Panc1 (cell line): ENCODE measurements at regions not wholly inside any gene's neighbourhood (a gene's known extent, or its start where the extent isn't known, plus 50 kb on each side); places are given as distances from the start of the nearest gene placed in this dataset.
A peak's percentile ranks its signal among the peaks of the same experiment; 100 is the strongest.

Experiments
- ATAC-seq: fragments of 200-7000 bp; cut with Tn5 transposase; 2 replicates; pipeline ENCODE4 v1.9.1; 2020; ENCODE audit warnings: mild to moderate bottlenecking, moderate library complexity
- BruUV-seq: library from RNA; stranded (reverse); fragments of 400-500 nt; replicated peaks from 2 replicates; lab custom pipeline; 2021; lab: Mats Ljungman, UMichigan
- CTCF ChIA-PET: fragments of 300-600 bp; sonication (Branson Sonifier 250); formaldehyde crosslinking; loops from one replicate; lab custom pipeline; 2022; ENCODE audit warnings: antibody characterized with exemption; lab: Charles Lee
- POLR2A ChIA-PET: fragments of 300-600 bp; sonication (Branson Sonifier 250); formaldehyde crosslinking; loops from one replicate; lab custom pipeline; 2022; ENCODE audit warnings: antibody characterized with exemption; lab: Charles Lee
- DNase-seq: peaks from one replicate; pipeline ENCODE4 v3.0.0-alpha.2; 2010; ENCODE audit warnings: low read depth, low spot score
- H3K27ac ChIP-seq: 2 replicates; pipeline ENCODE4 v1.5.1; 2011; ENCODE audit warnings: mild to moderate bottlenecking, low read length, inconsistent platforms
- H3K27me3 ChIP-seq: fragments of 200-500 bp; sonication (Bioruptor generic); 2 replicates; pipeline ENCODE4 v1.6.0; 2014; ENCODE audit warnings: low read length, inconsistent platforms; ENCODE audit not compliant: control insufficient read depth, insufficient read depth
- H3K36me3 ChIP-seq: fragments of 200-500 bp; sonication (Bioruptor generic); 2 replicates; pipeline ENCODE4 v1.5.1; 2014; ENCODE audit warnings: inconsistent platforms, mild to moderate bottlenecking, low read length, moderate library complexity; ENCODE audit not compliant: control insufficient read depth, insufficient read depth
- H3K4me1 ChIP-seq: 2 replicates; pipeline ENCODE4 v1.5.1; 2011; ENCODE audit warnings: inconsistent platforms, mild to moderate bottlenecking, low read length, moderate library complexity; ENCODE audit not compliant: control insufficient read depth, insufficient read depth
- H3K4me3 ChIP-seq, 2 experiments: 2 replicates each; pipeline ENCODE4 v1.5.1; 2011 to 2012; ENCODE audit warnings: low read depth in 2 of 2, low read length in 2 of 2, mild to moderate bottlenecking in 2 of 2, inconsistent platforms in 1 of 2, moderate library complexity in 1 of 2
- H3K9me3 ChIP-seq: fragments of 200-500 bp; sonication (Bioruptor generic); 2 replicates; pipeline ENCODE4 v1.5.1; 2014; ENCODE audit warnings: low read depth, mild to moderate bottlenecking, inconsistent platforms, low read length, moderate library complexity; ENCODE audit not compliant: control insufficient read depth, insufficient read depth
- POLR2AphosphoS5 ChIP-seq: IDR thresholded peaks from 2 replicates; pipeline ENCODE4 v1.6.1; 2012; ENCODE audit warnings: mild to moderate bottlenecking, low read depth, low read length, moderate library complexity
- REST ChIP-seq, 2 experiments: IDR thresholded peaks; 2 replicates each; pipeline ENCODE4 v1.6.1; 2011 to 2012; ENCODE audit warnings: low read depth in 2 of 2, control low read depth in 1 of 2, low read length in 1 of 2, mild to moderate bottlenecking in 1 of 2, moderate library complexity in 1 of 2; ENCODE audit not compliant: insufficient read depth in 1 of 2
- SIN3A ChIP-seq: IDR thresholded peaks from 2 replicates; pipeline ENCODE4 v1.6.1; 2012; ENCODE audit warnings: low read depth, mild to moderate bottlenecking, low read length, moderate library complexity, borderline replicate concordance; ENCODE audit not compliant: insufficient read depth
- TCF7L2 ChIP-seq: IDR thresholded peaks from 2 replicates; pipeline ENCODE4 v1.6.1; 2011; ENCODE audit warnings: mild to moderate bottlenecking, low read depth, low read length, inconsistent platforms
- in situ Hi-C: cut with HindIII; loops from 2 replicates; pipeline ENCODE4 v1.10.0; 2016; ENCODE audit warnings: low sequenced_read_pairs, low pct_unique_long_range_greater_than_20kb
- intact Hi-C: fragments of 100-400 bp; cut with micrococcal nuclease; formaldehyde crosslinking; loops from one replicate; pipeline ENCODE4 v1.10.0; 2022; ENCODE audit not compliant: unreplicated experiment
- TF ChIP-seq, protein P1 (sequence below): fragments of 450-650 bp; IDR thresholded peaks from 2 replicates; pipeline ENCODE4 v1.5.1; 2017; ENCODE audit warnings: mild to moderate bottlenecking

GRCh38 chr12:118835926-118836325 lies 145.4 kb upstream of the SRRM4 start:
- BruUV-seq, result no TSS peak
- TF ChIP-seq POLR2AphosphoS5, result no peak
- no peak for TF ChIP-seq REST (IDR thresholded peaks at IDR 0.05; ENCODE audit: insufficient read depth in 1 of 2, low read depth in 2 of 2, low read length in 1 of 2)
- TF ChIP-seq SIN3A, result no peak
- ChIA-PET POLR2A (no interaction called here), CTCF (no interaction called here)
- no peaks in the 10 kb centered on the region for H3K27me3 ChIP-seq
- H3K36me3 ChIP-seq, result no peaks in the 10 kb centered on the region
- DNase-seq (no peak), ATAC-seq (no peak)
- in situ Hi-C loops, result no loop called here
- H3K4me3 ChIP-seq, result no peak overlapping the region
- intact Hi-C loops, result no loop called here
- H3K4me1 ChIP-seq, result no peaks in the 10 kb centered on the region
- H3K27ac ChIP-seq, result no peak overlapping the region
- no peaks in the 10 kb centered on the region for H3K9me3 ChIP-seq

DNA sequence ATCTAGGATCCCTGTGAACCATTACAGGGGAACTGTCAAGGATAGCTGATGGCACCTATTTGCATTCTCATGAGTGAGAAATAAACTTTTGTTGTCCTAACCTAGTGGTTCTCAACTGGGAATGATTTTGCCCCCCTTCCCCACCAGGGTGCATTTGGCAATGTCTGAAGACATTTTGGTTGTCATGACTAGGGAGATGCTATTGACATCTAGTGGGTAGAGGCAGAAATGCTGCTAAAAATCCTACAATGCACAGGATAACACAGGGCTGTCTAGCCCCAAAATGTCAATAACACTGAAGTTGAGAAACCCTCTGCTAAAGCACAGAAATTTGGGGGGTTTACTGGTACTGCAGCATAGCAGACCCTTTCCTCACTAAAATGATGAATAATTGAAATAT lies 140.9 kb upstream of the SRRM4 start:
- Histone ChIP-seq H3K36me3 (no peaks in the 10 kb centered on the region), H3K9me3 (no peaks in the 10 kb centered on the region), H3K4me1 (no peaks in the 10 kb centered on the region), H3K27ac (no peak overlapping the region), H3K27me3 (no peaks in the 10 kb centered on the region; the same call in 1 of the 2 replicates), H3K4me3 (no peak overlapping the region)
- DNase-seq (no peak), ATAC-seq (no peak)
- intact Hi-C loops (no loop called here), in situ Hi-C loops (no loop called here)
- POLR2A ChIA-PET, result no interaction called here
- no TSS peak for BruUV-seq
- CTCF ChIA-PET, result no interaction called here
- TF ChIP-seq, protein P1, sequence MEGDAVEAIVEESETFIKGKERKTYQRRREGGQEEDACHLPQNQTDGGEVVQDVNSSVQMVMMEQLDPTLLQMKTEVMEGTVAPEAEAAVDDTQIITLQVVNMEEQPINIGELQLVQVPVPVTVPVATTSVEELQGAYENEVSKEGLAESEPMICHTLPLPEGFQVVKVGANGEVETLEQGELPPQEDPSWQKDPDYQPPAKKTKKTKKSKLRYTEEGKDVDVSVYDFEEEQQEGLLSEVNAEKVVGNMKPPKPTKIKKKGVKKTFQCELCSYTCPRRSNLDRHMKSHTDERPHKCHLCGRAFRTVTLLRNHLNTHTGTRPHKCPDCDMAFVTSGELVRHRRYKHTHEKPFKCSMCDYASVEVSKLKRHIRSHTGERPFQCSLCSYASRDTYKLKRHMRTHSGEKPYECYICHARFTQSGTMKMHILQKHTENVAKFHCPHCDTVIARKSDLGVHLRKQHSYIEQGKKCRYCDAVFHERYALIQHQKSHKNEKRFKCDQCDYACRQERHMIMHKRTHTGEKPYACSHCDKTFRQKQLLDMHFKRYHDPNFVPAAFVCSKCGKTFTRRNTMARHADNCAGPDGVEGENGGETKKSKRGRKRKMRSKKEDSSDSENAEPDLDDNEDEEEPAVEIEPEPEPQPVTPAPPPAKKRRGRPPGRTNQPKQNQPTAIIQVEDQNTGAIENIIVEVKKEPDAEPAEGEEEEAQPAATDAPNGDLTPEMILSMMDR, result peak; percentile 44
- TF ChIP-seq REST (IDR thresholded peaks at IDR 0.05; ENCODE audit: insufficient read depth in 1 of 2, low read depth in 2 of 2, low read length in 1 of 2) (no peak), TCF7L2 (no peak)
